Right atrium auricular region (tissue), 2 donors: ENCODE measurements at regions not wholly inside any gene's neighbourhood (a gene's known extent, or its start where the extent isn't known, plus 50 kb on each side); places are given as distances from the start of the nearest gene placed in this dataset.

Experiments used
- DNase-seq: peaks from one replicate; pipeline ENCODE4 v3.0.0-alpha.2; 2019; ENCODE audit warnings: low spot score
- H3K27ac ChIP-seq, 2 donors: fragments of 200-600 bp; sonication (generic); 1 replicate in 1 of 2; 2 replicates in 1 of 2; pipeline ENCODE4 v1.5.1; 2016 to 2019
- H3K27me3 ChIP-seq, 2 donors: fragments of 200-600 bp; sonication (generic); one replicate each; pipeline versions ENCODE4 v1.5.1 to v1.6.0; 2017 to 2019
- H3K36me3 ChIP-seq: fragments of 200-600 bp; sonication (generic); one replicate; pipeline ENCODE4 v1.5.1; 2016
- H3K4me1 ChIP-seq, 2 donors: fragments of 200-600 bp; sonication (generic); one replicate each; pipeline versions ENCODE4 v1.5.1 to v1.6.0; 2017 to 2019
- H3K4me3 ChIP-seq, 2 donors: fragments of 200-600 bp; sonication (generic); 1 replicate in 1 of 2; 2 replicates in 1 of 2; pipeline ENCODE4 v1.5.1; 2017 to 2019; ENCODE audit warnings: mild to moderate bottlenecking in 1 of 2, moderate library complexity in 1 of 2
- H3K9me3 ChIP-seq, 2 donors: fragments of 200-600 bp; sonication (generic); one replicate each; pipeline ENCODE4 v1.5.1; 2019
- CTCF ChIP-seq, 2 donors: fragments of 200-600 bp; sonication (generic); IDR thresholded peaks; one replicate each; pipeline ENCODE4 v1.5.1; 2019; ENCODE audit warnings: antibody characterized with exemption in 2 of 2

DNA sequence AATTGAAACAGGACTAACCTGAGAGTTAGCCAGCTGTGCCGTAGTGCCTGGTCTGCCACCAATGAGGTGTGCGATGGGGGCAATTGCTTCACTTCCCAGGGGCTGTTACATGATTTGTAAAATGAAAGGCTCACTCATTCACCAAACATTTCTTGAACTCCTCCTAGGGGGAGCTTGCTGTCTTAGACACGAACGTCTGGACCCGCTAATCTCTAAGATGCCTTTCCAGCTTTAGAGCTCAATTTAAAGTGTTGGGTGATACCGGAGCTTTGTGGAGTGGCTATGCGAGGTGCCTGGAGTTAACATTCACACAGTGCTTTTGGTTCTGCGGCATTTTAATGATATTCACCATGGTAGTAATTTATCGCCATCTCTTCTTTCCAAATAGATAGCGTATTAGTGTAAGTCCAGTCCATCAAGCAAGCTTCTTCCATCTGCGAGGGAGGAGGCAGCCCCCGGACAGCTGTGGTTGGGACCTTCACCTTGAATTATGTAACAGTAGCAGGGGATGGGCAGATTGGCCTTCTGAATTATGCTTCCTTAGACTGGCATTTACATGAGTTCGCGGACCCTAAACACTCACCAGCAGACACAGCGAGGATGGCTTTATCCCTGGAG is 179.9 kb downstream of the ADSS2 start:
- no peaks in the 10 kb centered on the region for H3K36me3 ChIP-seq
- DNase-seq: no peak
- peaks cover 0 to 12% of the 10 kb centered on the region in 2 donors for H3K9me3 ChIP-seq
- peaks cover 0 to 9% of the 10 kb centered on the region in 2 donors for H3K4me1 ChIP-seq
- no peaks in the 10 kb centered on the region for H3K27me3 ChIP-seq
- H3K27ac ChIP-seq: peak overlapping the region in 1 of 2 donors; percentile 17
- no peak overlapping the region for H3K4me3 ChIP-seq
- no peak for TF ChIP-seq CTCF (IDR thresholded peaks at IDR 0.05)

DNA sequence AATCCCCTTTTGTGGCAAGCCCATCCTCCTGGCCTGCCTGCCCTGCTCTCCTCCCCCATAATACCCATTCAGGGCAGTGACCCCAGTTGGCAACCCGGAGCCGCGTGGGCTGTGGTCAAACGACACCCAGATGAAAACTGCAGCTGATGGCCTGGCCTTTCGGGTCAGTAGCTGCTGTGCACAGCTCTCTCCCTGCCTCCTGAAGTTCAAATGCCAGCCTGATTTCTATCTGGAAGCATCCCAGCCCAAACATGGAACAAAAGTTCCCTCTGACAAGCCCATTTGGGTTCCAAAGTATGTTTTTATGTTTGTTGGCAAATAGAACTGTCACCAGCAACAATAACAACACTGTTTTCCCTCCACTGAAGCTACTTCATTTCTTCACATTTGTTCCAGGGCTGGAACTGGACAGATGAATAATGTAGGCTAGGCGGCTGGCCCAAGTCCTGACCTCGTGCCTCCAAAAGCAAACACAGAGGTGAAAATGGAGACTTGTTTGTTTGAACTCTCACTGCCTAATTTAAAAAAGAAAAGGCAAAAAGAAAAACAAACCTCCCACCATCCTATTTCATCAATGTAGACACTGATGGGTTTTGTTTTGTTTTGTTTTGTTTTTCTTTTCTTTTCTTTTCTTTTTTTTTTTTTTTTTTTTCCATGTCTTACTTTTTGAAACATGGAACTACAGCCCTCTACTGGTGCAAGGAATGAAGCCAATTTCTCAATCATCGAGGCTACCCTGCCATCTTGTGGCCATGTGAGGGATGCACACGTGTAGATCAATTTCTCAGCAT is 179.0 kb downstream of the ADSS2 start:
- peak; percentile 78 for DNase-seq
- TF ChIP-seq CTCF (IDR thresholded peaks at IDR 0.05): peak; percentile 84 to 95
- peaks cover 0 to 12% of the 10 kb centered on the region in 2 donors for H3K9me3 ChIP-seq
- no peak overlapping the region for H3K4me3 ChIP-seq
- peaks cover 0 to 9% of the 10 kb centered on the region in 2 donors for H3K4me1 ChIP-seq
- H3K27ac ChIP-seq: peak overlapping the region; percentile 30 to 47
- H3K27me3 ChIP-seq: no peaks in the 10 kb centered on the region
- H3K36me3 ChIP-seq: no peaks in the 10 kb centered on the region

- peaks cover 0 to 9% of the 10 kb centered on the region in 2 donors for H3K4me1 ChIP-seq
- H3K27me3 ChIP-seq: no peaks in the 10 kb centered on the region
- H3K27ac ChIP-seq: peak overlapping the region in 1 of 2 donors; percentile 47
- no peak overlapping the region for H3K4me3 ChIP-seq
- no peak for DNase-seq
- H3K9me3 ChIP-seq: peaks cover 0 to 12% of the 10 kb centered on the region in 2 donors
- TF ChIP-seq CTCF (IDR thresholded peaks at IDR 0.05): peak in 1 of 2 donors; percentile 13
- H3K36me3 ChIP-seq: no peaks in the 10 kb centered on the region
Measured at GRCh38 chr1:244273262-244273844, 178.4 kb downstream of the ADSS2 start.

DNA sequence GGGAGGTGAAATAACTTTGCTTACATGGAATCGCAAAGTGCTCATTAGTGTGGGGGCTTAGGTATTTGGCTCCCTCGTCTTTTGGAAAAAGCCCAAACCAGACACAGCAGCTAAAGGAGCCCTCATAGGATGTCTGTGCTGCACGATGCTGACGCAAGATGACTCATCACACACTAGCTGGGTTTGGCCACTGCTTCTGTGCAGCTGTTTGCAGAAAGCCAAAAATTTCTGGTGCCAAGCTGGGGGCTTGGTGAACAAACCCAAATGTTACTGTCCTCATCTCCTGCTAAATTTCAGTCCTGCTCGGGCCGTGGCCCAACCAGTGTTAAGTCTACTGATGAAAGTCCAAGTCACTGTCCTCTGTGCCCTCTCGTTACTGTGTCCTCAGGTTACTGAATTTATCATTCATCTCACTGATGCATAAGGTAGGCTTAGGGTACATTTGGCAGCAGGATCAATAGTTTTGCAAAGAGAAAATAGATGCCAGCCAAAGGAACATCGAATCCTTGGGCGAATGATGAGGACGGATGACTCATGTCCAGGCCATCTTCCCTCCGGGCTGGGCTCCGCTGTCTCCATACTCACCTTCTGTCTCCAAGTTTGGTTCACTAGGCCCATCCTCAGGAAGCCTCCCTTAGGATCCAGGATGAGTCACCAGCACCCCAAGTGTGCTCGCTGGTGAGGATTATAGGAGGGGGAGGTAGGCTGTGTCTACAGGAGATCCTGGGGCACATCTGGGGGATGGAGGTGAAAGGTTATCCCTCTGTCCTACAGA is 177.7 kb downstream of the ADSS2 start:
- H3K9me3 ChIP-seq: peaks cover 0 to 12% of the 10 kb centered on the region in 2 donors
- peaks cover 0 to 9% of the 10 kb centered on the region in 2 donors for H3K4me1 ChIP-seq
- TF ChIP-seq CTCF (IDR thresholded peaks at IDR 0.05): no peak
- no peak overlapping the region for H3K4me3 ChIP-seq
- H3K27me3 ChIP-seq: no peaks in the 10 kb centered on the region
- H3K36me3 ChIP-seq: no peaks in the 10 kb centered on the region
- DNase-seq: peak; percentile 69
- H3K27ac ChIP-seq: peak overlapping the region in 1 of 2 donors; percentile 47

DNA sequence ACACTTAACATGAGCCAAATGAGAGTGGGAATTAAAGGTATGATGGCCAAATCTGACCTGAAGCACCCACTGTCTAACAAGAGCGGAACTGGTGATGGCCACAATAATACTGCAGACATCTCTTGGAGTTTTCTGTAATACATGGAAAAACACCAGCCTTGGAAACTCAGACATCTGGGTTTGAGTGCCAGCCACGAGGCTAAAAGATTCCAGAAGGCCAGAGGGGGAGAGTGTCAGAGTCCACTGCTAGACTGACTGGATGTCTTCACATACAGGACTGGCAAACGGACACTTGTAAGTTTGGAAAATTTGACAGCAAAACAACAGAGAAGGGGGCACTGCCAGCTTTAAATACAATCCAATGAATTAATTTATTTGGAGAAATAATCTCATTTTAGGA is 175.1 kb downstream of the ADSS2 start:
- DNase-seq: no peak
- no peak overlapping the region for H3K4me3 ChIP-seq
- peaks cover 0 to 9% of the 10 kb centered on the region in 2 donors for H3K4me1 ChIP-seq
- H3K9me3 ChIP-seq: no peaks in the 10 kb centered on the region
- H3K27me3 ChIP-seq: no peaks in the 10 kb centered on the region
- H3K36me3 ChIP-seq: no peaks in the 10 kb centered on the region
- H3K27ac ChIP-seq: no peak overlapping the region
- no peak for TF ChIP-seq CTCF (IDR thresholded peaks at IDR 0.05)
